GM12878 (cell line): ENCODE measurements at regions not wholly inside any gene's neighbourhood (a gene's known extent, or its start where the extent isn't known, plus 50 kb on each side); places are given as distances from the start of the nearest gene placed in this dataset.

ENCODE experiments used
- ATAC-seq: fragments of 200-7000 bp; cut with Tn5 transposase; 3 replicates; pipeline ENCODE4 v1.9.1; 2020; ENCODE audit warnings: mild to moderate bottlenecking, moderate library complexity
- BruUV-seq: library from RNA; stranded (reverse); fragments of 400-500 nt; replicated peaks from 2 replicates; lab custom pipeline; 2021; lab: Mats Ljungman, UMichigan
- CTCF ChIA-PET: fragments of 300-600 bp; sonication (Branson Sonifier 250); formaldehyde crosslinking; extraction: SDS; loops from one replicate; lab custom pipeline; 2021; ENCODE audit warnings: inconsistent platforms; lab: Yijun Ruan, JAX
- POLR2A ChIA-PET: fragments of 350-600 bp; formaldehyde crosslinking; extraction: SDS; loops from one replicate; lab custom pipeline; 2021; ENCODE audit warnings: inconsistent platforms; lab: Charles Lee
- RAD21 ChIA-PET: fragments of 300-600 bp; sonication (Branson Sonifier 250); formaldehyde crosslinking; loops from one replicate; lab custom pipeline; 2023; ENCODE audit warnings: antibody characterized with exemption; ENCODE audit not compliant: unreplicated experiment; lab: Charles Lee
- SMC1A ChIA-PET: fragments of 300-600 bp; sonication (Branson Sonifier 250); formaldehyde crosslinking; loops from one replicate; lab custom pipeline; 2023; ENCODE audit not compliant: unreplicated experiment, uncharacterized antibody; lab: Charles Lee
- DNase-seq: peaks from one replicate; pipeline ENCODE4 v3.0.0-alpha.2; 2011; ENCODE audit warnings: low read depth, low spot score
- FAIRE-seq: peaks from 3 replicates; lab custom pipeline; 2011; peaks lifted over from hg19 to GRCh38; lab: Jason Lieb, UNC
- H2AFZ ChIP-seq: 2 replicates; pipeline ENCODE4 v1.6.0; 2011; ENCODE audit warnings: low read depth, low read length, control low read depth; ENCODE audit not compliant: control insufficient read depth
- H3K27ac ChIP-seq: 2 replicates; pipeline ENCODE4 v1.5.1; 2011; ENCODE audit warnings: control low read depth; ENCODE audit not compliant: control insufficient read depth, insufficient read depth
- H3K27me3 ChIP-seq, 2 experiments: replicated peaks in 1 of 2; 2 replicates each; pipeline versions ENCODE4 v1.6.0 to v1.6.1; 2011; ENCODE audit warnings: low read length in 1 of 2; ENCODE audit not compliant: control insufficient read depth in 2 of 2, insufficient read depth in 2 of 2
- H3K36me3 ChIP-seq, 2 experiments: 2 replicates each; pipeline ENCODE4 v1.5.1; 2011; ENCODE audit warnings: low read length in 1 of 2; ENCODE audit not compliant: control insufficient read depth in 2 of 2, insufficient read depth in 2 of 2
- H3K4me1 ChIP-seq: 2 replicates; pipeline ENCODE4 v1.6.1; 2011; ENCODE audit warnings: mild to moderate bottlenecking, low read length, moderate library complexity, mixed read lengths; ENCODE audit not compliant: control insufficient read depth, insufficient read depth
- H3K4me2 ChIP-seq: 2 replicates; pipeline ENCODE4 v1.6.0; 2011; ENCODE audit warnings: control low read depth; ENCODE audit not compliant: control insufficient read depth, insufficient read depth
- H3K4me3 ChIP-seq: fragments of 200-600 bp; sonication (generic); 2 replicates; pipeline ENCODE4 v1.5.1; 2016
- H3K79me2 ChIP-seq: 2 replicates; pipeline ENCODE4 v1.6.0; 2011; ENCODE audit warnings: low read length; ENCODE audit not compliant: control insufficient read depth, insufficient read depth
- H3K9ac ChIP-seq: 2 replicates; pipeline ENCODE4 v1.8.0; 2011; ENCODE audit warnings: low read length, control low read depth, mixed read lengths; ENCODE audit not compliant: control insufficient read depth, insufficient read depth
- H3K9me3 ChIP-seq: replicated peaks from 3 replicates; pipeline ENCODE4 v1.5.1; 2011; ENCODE audit warnings: mild to moderate bottlenecking, low read length; ENCODE audit not compliant: control insufficient read depth, insufficient read depth
- H4K20me1 ChIP-seq: 2 replicates; pipeline ENCODE4 v1.6.0; 2011; ENCODE audit not compliant: control insufficient read depth, insufficient read depth
- BRCA1 ChIP-seq: IDR thresholded peaks from 2 replicates; pipeline ENCODE4 v1.6.1; 2011; ENCODE audit warnings: low read depth, low read length, improper control_type of control experiment
- HDAC6 ChIP-seq: fragments of 200-600 bp; sonication (generic); IDR thresholded peaks from one replicate; pipeline ENCODE4 v1.8.0; 2017; ENCODE audit warnings: antibody characterized with exemption; ENCODE audit not compliant: unreplicated experiment
- MLLT1 ChIP-seq: fragments of 450-650 bp; IDR thresholded peaks from 2 replicates; pipeline ENCODE4 v1.6.1; 2016; ENCODE audit warnings: mild to moderate bottlenecking
- PAX8 ChIP-seq: fragments of 450-650 bp; IDR thresholded peaks from 2 replicates; pipeline ENCODE4 v1.6.1; 2017; ENCODE audit warnings: mild to moderate bottlenecking, moderate library complexity
- RUNX3 ChIP-seq: IDR thresholded peaks from 2 replicates; pipeline ENCODE4 v1.6.1; 2012; ENCODE audit warnings: low read length, inconsistent platforms
- ZNF592 ChIP-seq: fragments of 450-650 bp; IDR thresholded peaks from 2 replicates; pipeline ENCODE4 v1.6.1; 2017; ENCODE audit warnings: mild to moderate bottlenecking, moderate library complexity
- WGBS: methylation state at CpG from one replicate; pipeline ENCODE4 v1.1.6; 2016; ENCODE audit warnings: low lambda C conversion rate; ENCODE audit not compliant: insufficient replicate concordance, insufficient coverage; ENCODE audit errors: missing lambda C conversion rate; 5-methylcytosine and 5-hydroxymethylcytosine counted together
- in situ Hi-C: fragments of 300-500 bp; cut with MboI; formaldehyde crosslinking; loops from 9 replicates; pipeline ENCODE4 v1.14.3; 2018; ENCODE audit warnings: mixed read lengths
- intact Hi-C: fragments of 100-400 bp; cut with micrococcal nuclease; formaldehyde crosslinking; loops from one replicate; pipeline ENCODE4 v1.14.2; 2022; ENCODE audit not compliant: unreplicated experiment

GRCh38 chr2:78549766-78550165 lies 475.7 kb upstream of the REG3G start (continued):
- TF ChIP-seq ZNF592 (no peak), MLLT1 (no peak), PAX8 (no peak)

GRCh38 chr2:78553866-78554647 lies 471.4 kb upstream of the REG3G start:
- Histone ChIP-seq H2AFZ (no peak overlapping the region), H3K27ac (no peak overlapping the region), H3K4me3 (no peak overlapping the region), H3K4me2 (no peak overlapping the region), H3K4me1 (no peaks in the 10 kb centered on the region), H3K9me3 (no peaks in the 10 kb centered on the region), H3K9ac (no peak overlapping the region), H3K36me3 (no peaks in the 10 kb centered on the region), H3K27me3 (no peaks in the 10 kb centered on the region), H4K20me1 (no peaks in the 10 kb centered on the region), H3K79me2 (no peaks in the 10 kb centered on the region)
- in situ Hi-C loops: no loop called here
- no peak for FAIRE-seq
- no peak for ATAC-seq
- ChIA-PET RAD21 (no interaction called here), SMC1A (no interaction called here), POLR2A (no interaction called here), CTCF (no interaction called here)
- DNase-seq: no peak
- intact Hi-C loops: no loop called here
- WGBS: 2% methylated on average over 3 of the region's 3 CpGs
- TF ChIP-seq BRCA1 (no peak), RUNX3 (no peak), HDAC6 (no peak)
- BruUV-seq: no TSS peak
